ENCODE measurements at regions not wholly inside any gene's neighbourhood (a gene's known extent, or its start where the extent isn't known, plus 50 kb on each side); places are given as distances from the start of the nearest gene placed in this dataset.

DNA sequence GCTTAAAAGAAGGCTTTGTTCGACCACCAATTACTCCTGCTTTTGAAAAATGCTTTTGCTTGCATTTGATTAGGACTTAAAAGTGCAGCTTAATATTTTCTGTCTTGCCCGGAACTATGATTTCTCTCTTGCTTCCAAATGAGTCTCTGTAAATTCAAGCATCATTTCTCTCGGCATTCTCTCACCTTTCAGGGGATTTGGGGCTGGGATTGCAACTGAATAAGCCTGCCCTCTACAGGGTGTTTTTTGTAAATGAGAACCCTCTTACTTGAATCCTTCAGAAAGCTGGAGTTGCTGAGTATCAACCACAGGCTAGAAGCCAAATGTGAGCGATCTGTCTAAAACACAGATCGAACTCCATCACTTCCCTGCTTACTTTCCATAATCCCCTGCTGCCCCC is 234.6 kb downstream of the TMEM114 start:
- H3K4me3 Mint-ChIP-seq, result no peak overlapping the region
- H3K27me3 Mint-ChIP-seq, result no peaks in the 10 kb centered on the region
- Histone ChIP-seq H3K9me3 (ENCODE audit: low read length) (no peaks in the 10 kb centered on the region), H3K27ac (ENCODE audit: low read depth, low read length) (no peak overlapping the region), H3K36me3 (ENCODE audit: insufficient read depth, low read length) (no peaks in the 10 kb centered on the region), H3K4me3 (ENCODE audit: low read length) (no peak overlapping the region), H3K4me1 (ENCODE audit: insufficient read depth, low read length) (no peaks in the 10 kb centered on the region), H3K27me3 (ENCODE audit: insufficient read depth, low read length, poor library complexity, severe bottlenecking) (no peaks in the 10 kb centered on the region)
- no peaks in the 10 kb centered on the region for H3K4me1 Mint-ChIP-seq
- CTCF ChIA-PET, result no interaction called here
- H3K36me3 Mint-ChIP-seq, result no peaks in the 10 kb centered on the region
- POLR2A ChIA-PET, result no interaction called here
- no peak for DNase-seq
- no peak overlapping the region for H3K27ac Mint-ChIP-seq
- peaks cover 0 to 5% (median 4%) of the 10 kb centered on the region in 5 donors for H3K9me3 Mint-ChIP-seq

DNA sequence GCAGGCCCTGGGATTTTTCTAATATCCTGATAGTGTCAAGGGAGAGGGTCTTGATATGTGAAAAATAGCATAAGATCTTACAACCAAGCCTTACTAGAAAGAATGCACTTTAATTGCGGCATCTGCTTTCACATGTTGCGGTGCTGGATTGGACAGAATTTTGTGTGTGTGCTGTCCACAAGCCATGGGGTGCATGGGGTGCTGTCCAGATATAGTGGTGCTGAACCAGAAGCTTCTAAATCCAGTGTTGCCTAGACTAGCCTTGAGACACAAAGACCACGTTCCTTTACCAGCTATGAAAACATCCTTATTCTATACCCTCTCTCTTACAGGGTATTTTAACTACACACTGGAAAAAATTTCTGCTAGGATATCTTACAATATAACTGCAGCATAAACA is 244.0 kb downstream of the TMEM114 start:
- Mint-ChIP-seq H3K27me3 (peaks cover 0 to 2% of the 10 kb centered on the region in 2 donors), H3K9me3 (peaks cover 0 to 8% (median 4%) of the 10 kb centered on the region in 5 donors), H3K27ac (no peak overlapping the region), H3K4me3 (no peak overlapping the region), H3K4me1 (no peaks in the 10 kb centered on the region), H3K36me3 (no peaks in the 10 kb centered on the region)
- Histone ChIP-seq H3K36me3 (ENCODE audit: insufficient read depth, low read length) (no peaks in the 10 kb centered on the region), H3K27ac (ENCODE audit: low read depth, low read length) (no peak overlapping the region), H3K27me3 (ENCODE audit: insufficient read depth, low read length, poor library complexity, severe bottlenecking) (no peaks in the 10 kb centered on the region), H3K9me3 (ENCODE audit: low read length) (no peaks in the 10 kb centered on the region), H3K4me1 (ENCODE audit: insufficient read depth, low read length) (no peaks in the 10 kb centered on the region), H3K4me3 (ENCODE audit: low read length) (no peak overlapping the region)
- POLR2A ChIA-PET, result no interaction called here
- CTCF ChIA-PET, result no interaction called here
- no peak for DNase-seq

DNA sequence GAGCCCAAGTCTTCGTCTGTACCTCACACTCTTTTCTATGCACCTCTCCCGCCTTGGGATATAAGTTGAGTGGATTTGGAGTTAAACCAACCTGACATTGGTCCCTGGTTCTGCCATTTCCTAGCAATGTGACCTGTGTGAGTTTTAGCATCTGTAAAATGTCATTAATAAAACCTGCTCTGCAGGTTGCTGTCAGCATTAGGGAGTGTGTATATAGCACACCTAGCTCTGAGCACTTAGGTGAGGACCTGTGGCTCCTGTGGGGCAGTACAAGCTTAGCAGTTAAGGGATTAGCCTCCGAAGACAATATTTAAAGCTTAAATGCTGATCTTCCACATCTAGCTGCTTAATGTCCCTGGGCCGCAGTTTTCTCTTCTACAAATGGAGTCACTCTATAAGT is 248.0 kb downstream of the TMEM114 start:
- POLR2A ChIA-PET, result no interaction called here
- H3K4me1 Mint-ChIP-seq, result no peaks in the 10 kb centered on the region
- no peak overlapping the region for H3K4me3 Mint-ChIP-seq
- H3K9me3 Mint-ChIP-seq, result peaks cover 5 to 19% (median 8%) of the 10 kb centered on the region in 5 donors
- Histone ChIP-seq H3K36me3 (ENCODE audit: insufficient read depth, low read length) (no peaks in the 10 kb centered on the region), H3K27ac (ENCODE audit: low read depth, low read length) (no peak overlapping the region), H3K4me3 (ENCODE audit: low read length) (no peak overlapping the region), H3K4me1 (ENCODE audit: insufficient read depth, low read length) (no peaks in the 10 kb centered on the region), H3K27me3 (ENCODE audit: insufficient read depth, low read length, poor library complexity, severe bottlenecking) (no peaks in the 10 kb centered on the region), H3K9me3 (ENCODE audit: low read length) (no peaks in the 10 kb centered on the region)
- DNase-seq, result no peak
- CTCF ChIA-PET, result no interaction called here
- H3K27me3 Mint-ChIP-seq, result peaks cover 0 to 2% of the 10 kb centered on the region in 2 donors
- H3K36me3 Mint-ChIP-seq, result no peaks in the 10 kb centered on the region
- no peak overlapping the region for H3K27ac Mint-ChIP-seq

DNA sequence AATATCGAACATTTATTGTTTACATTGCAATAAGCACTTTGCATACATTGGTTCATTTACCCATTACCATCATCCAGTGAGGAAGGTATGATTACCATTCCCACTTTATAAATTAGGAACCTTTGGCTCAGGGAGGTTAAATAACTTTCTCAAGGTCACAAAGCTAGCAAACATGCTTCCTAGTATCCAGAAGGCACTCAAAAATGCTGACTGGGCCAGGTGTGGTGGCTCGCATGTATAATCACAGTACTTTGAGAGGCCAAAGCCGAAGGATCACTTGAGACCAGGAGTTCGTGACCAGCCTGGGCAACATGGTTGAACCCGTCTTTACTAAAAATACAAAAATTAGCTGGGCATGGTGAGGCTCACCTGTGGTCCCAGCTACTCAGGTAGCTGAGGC is 259.6 kb downstream of the TMEM114 start:
- H3K4me1 Mint-ChIP-seq, result no peaks in the 10 kb centered on the region
- H3K36me3 Mint-ChIP-seq, result no peaks in the 10 kb centered on the region
- no peak overlapping the region for H3K4me3 ChIP-seq (ENCODE audit: low read length)
- POLR2A ChIA-PET, result no interaction called here
- H3K27ac Mint-ChIP-seq, result no peak overlapping the region
- H3K9me3 ChIP-seq (ENCODE audit: low read length), result no peaks in the 10 kb centered on the region
- no peaks in the 10 kb centered on the region for H3K27me3 Mint-ChIP-seq
- H3K4me3 Mint-ChIP-seq, result no peak overlapping the region
- no peaks in the 10 kb centered on the region for H3K27me3 ChIP-seq (ENCODE audit: insufficient read depth, low read length, poor library complexity, severe bottlenecking)
- H3K36me3 ChIP-seq (ENCODE audit: insufficient read depth, low read length), result no peaks in the 10 kb centered on the region
- no peak overlapping the region for H3K27ac ChIP-seq (ENCODE audit: low read depth, low read length)
- peaks cover 4 to 16% (median 13%) of the 10 kb centered on the region in 5 donors for H3K9me3 Mint-ChIP-seq
- no peak for DNase-seq
- H3K4me1 ChIP-seq (ENCODE audit: insufficient read depth, low read length), result no peaks in the 10 kb centered on the region
- CTCF ChIA-PET, result no interaction called here

DNA sequence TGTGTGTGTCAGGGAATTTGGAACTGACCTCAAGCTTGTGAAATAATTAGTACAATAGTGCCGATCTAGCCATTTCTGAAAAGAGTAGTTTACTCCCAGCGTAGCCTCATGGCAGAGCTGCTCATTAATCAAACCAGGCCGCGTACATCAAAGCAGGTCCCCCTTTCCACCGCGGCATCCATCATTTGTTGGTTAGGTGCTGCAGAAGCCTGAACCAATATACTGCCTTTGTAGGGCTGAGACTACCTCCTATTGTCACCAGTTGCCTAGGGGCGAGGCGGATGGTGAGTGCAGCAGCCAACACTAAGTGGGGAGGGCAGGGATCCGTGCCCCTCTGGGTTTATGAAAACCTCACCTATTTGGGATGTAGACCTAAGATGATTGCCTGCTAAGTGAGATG is 264.1 kb downstream of the TMEM114 start:
- no peak overlapping the region for H3K27ac Mint-ChIP-seq
- Histone ChIP-seq H3K9me3 (ENCODE audit: low read length) (no peaks in the 10 kb centered on the region), H3K27ac (ENCODE audit: low read depth, low read length) (no peak overlapping the region), H3K27me3 (ENCODE audit: insufficient read depth, low read length, poor library complexity, severe bottlenecking) (no peaks in the 10 kb centered on the region), H3K4me1 (ENCODE audit: insufficient read depth, low read length) (no peaks in the 10 kb centered on the region), H3K36me3 (ENCODE audit: insufficient read depth, low read length) (no peaks in the 10 kb centered on the region), H3K4me3 (ENCODE audit: low read length) (no peak overlapping the region)
- H3K27me3 Mint-ChIP-seq, result no peaks in the 10 kb centered on the region
- no peak for DNase-seq
- no peak overlapping the region for H3K4me3 Mint-ChIP-seq
- no peaks in the 10 kb centered on the region for H3K4me1 Mint-ChIP-seq
- peaks cover 2 to 12% (median 6%) of the 10 kb centered on the region in 5 donors for H3K9me3 Mint-ChIP-seq
- no peaks in the 10 kb centered on the region for H3K36me3 Mint-ChIP-seq
- ChIA-PET POLR2A (no interaction called here), CTCF (no interaction called here)

DNA sequence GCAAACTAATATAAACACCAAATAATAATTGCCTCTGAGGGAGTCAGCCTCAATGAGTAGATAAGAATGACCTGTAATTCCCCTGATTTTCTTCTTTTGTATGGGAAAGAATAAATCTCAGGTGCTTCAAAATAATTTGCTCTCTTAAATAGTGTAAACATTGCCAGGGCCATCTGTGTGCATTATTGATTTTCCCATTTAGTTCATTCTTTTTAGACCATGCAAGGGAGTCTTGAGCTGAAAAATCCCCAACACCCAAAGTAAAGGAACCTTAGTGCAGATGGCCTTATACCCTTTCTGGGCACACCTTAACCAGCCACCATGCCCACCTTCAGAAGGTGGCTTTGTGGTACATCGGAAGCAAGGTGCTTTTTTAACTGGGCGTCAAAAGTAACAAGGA is 267.2 kb downstream of the TMEM114 start:
- Histone ChIP-seq H3K27me3 (ENCODE audit: insufficient read depth, low read length, poor library complexity, severe bottlenecking) (no peaks in the 10 kb centered on the region), H3K9me3 (ENCODE audit: low read length) (no peaks in the 10 kb centered on the region), H3K27ac (ENCODE audit: low read depth, low read length) (no peak overlapping the region), H3K4me1 (ENCODE audit: insufficient read depth, low read length) (no peaks in the 10 kb centered on the region), H3K36me3 (ENCODE audit: insufficient read depth, low read length) (no peaks in the 10 kb centered on the region), H3K4me3 (ENCODE audit: low read length) (no peak overlapping the region)
- ChIA-PET CTCF (no interaction called here), POLR2A (no interaction called here)
- no peaks in the 10 kb centered on the region for H3K4me1 Mint-ChIP-seq
- H3K4me3 Mint-ChIP-seq, result no peak overlapping the region
- peaks cover 0 to 20% (median 12%) of the 10 kb centered on the region in 5 donors for H3K9me3 Mint-ChIP-seq
- DNase-seq, result no peak
- H3K27ac Mint-ChIP-seq, result no peak overlapping the region
- H3K27me3 Mint-ChIP-seq, result no peaks in the 10 kb centered on the region
- no peaks in the 10 kb centered on the region for H3K36me3 Mint-ChIP-seq

DNA sequence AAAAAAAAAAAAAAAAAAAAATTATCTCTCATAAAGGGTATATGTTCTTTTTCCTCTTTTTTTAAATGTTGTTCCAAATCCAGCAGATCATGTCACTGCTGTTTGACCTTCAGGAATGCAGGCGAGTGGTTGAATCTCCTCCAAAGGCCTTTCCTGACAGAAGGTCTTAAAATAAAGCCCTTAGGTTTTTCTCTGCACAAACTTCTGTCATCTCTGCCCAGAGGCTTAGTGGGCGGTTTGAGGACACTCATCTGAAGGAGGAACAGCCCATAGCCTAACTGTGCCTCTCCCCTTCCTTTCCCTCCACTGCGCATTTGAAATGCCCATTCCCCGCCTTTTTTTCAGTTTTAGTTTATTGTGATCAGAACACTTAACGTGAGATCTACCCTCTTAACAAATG is 270.2 kb downstream of the TMEM114 start:
- no peaks in the 10 kb centered on the region for H3K27me3 ChIP-seq (ENCODE audit: insufficient read depth, low read length, poor library complexity, severe bottlenecking)
- H3K4me1 ChIP-seq (ENCODE audit: insufficient read depth, low read length), result no peaks in the 10 kb centered on the region
- no peak overlapping the region for H3K4me3 Mint-ChIP-seq
- CTCF ChIA-PET, result no interaction called here
- H3K4me1 Mint-ChIP-seq, result no peaks in the 10 kb centered on the region
- peaks cover 0 to 22% (median 11%) of the 10 kb centered on the region in 5 donors for H3K9me3 Mint-ChIP-seq
- H3K36me3 ChIP-seq (ENCODE audit: insufficient read depth, low read length), result no peaks in the 10 kb centered on the region
- no peak overlapping the region for H3K27ac ChIP-seq (ENCODE audit: low read depth, low read length)
- POLR2A ChIA-PET, result no interaction called here
- no peaks in the 10 kb centered on the region for H3K27me3 Mint-ChIP-seq
- H3K9me3 ChIP-seq (ENCODE audit: low read length), result no peaks in the 10 kb centered on the region
- no peak overlapping the region for H3K27ac Mint-ChIP-seq
- no peak overlapping the region for H3K4me3 ChIP-seq (ENCODE audit: low read length)
- no peaks in the 10 kb centered on the region for H3K36me3 Mint-ChIP-seq
- DNase-seq, result no peak

DNA sequence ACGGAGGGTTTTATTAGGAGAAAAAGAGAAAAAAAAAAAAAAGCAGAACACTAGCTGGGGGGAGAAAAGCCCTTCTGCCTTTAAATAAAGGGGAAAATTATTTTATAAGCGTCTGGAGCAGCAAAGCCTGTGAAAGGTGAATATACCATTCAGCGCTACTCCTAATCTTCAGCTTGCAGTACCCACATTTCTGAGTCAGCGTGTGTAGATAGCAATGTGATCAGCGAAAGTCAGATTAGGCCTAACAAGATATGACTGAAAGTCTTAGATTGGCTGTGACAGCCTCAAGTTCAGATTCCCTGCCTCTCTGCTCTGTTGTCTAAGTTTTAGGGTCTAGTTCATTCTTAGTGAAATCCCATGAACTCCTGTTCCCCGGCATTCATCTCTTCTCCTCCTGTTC is 279.5 kb downstream of the TMEM114 start:
- Histone ChIP-seq H3K4me3 (ENCODE audit: low read length) (no peak overlapping the region), H3K36me3 (ENCODE audit: insufficient read depth, low read length) (no peaks in the 10 kb centered on the region), H3K27me3 (ENCODE audit: insufficient read depth, low read length, poor library complexity, severe bottlenecking) (no peaks in the 10 kb centered on the region), H3K27ac (ENCODE audit: low read depth, low read length) (no peak overlapping the region), H3K4me1 (ENCODE audit: insufficient read depth, low read length) (no peaks in the 10 kb centered on the region), H3K9me3 (ENCODE audit: low read length) (no peaks in the 10 kb centered on the region)
- CTCF ChIA-PET, result no interaction called here
- DNase-seq, result no peak
- Mint-ChIP-seq H3K36me3 (no peaks in the 10 kb centered on the region), H3K4me3 (no peak overlapping the region), H3K27me3 (no peaks in the 10 kb centered on the region), H3K27ac (no peak overlapping the region), H3K4me1 (no peaks in the 10 kb centered on the region), H3K9me3 (peaks cover 0 to 6% (median 4%) of the 10 kb centered on the region in 5 donors)
- POLR2A ChIA-PET, result no interaction called here

DNA sequence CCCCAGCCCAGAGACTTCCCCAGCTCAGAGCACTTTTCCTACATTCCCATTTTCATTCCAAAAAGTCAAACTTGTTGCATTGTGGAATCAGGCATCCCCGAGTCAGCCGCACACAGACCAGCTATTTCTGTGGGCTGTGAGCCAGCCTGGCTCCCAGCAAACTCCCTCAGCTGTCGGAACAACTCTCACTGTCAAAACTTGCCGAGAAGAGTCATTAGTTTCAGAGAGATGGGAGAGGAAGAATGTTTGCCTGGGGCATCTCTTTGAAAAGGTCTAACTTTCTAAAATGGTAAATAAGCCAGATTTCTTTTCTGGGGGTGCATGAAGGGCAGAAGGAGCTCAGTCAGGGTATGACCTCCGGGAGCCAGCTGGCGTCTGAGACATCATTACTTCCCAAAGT is 280.0 kb downstream of the TMEM114 start:
- H3K36me3 ChIP-seq (ENCODE audit: insufficient read depth, low read length), result no peaks in the 10 kb centered on the region
- no peak overlapping the region for H3K4me3 Mint-ChIP-seq
- H3K27me3 ChIP-seq (ENCODE audit: insufficient read depth, low read length, poor library complexity, severe bottlenecking), result no peaks in the 10 kb centered on the region
- no peaks in the 10 kb centered on the region for H3K9me3 ChIP-seq (ENCODE audit: low read length)
- H3K36me3 Mint-ChIP-seq, result no peaks in the 10 kb centered on the region
- H3K27me3 Mint-ChIP-seq, result no peaks in the 10 kb centered on the region
- no peaks in the 10 kb centered on the region for H3K4me1 Mint-ChIP-seq
- no peak overlapping the region for H3K27ac ChIP-seq (ENCODE audit: low read depth, low read length)
- ChIA-PET CTCF (no interaction called here), POLR2A (no interaction called here)
- H3K27ac Mint-ChIP-seq, result no peak overlapping the region
- DNase-seq, result no peak
- peaks cover 0 to 6% (median 4%) of the 10 kb centered on the region in 5 donors for H3K9me3 Mint-ChIP-seq
- H3K4me1 ChIP-seq (ENCODE audit: insufficient read depth, low read length), result no peaks in the 10 kb centered on the region
- H3K4me3 ChIP-seq (ENCODE audit: low read length), result no peak overlapping the region

Data from CD8-positive, alpha-beta memory T cell (primary cell).